NT2/D1 (cell line): ENCODE measurements at regions not wholly inside any gene's neighbourhood (a gene's known extent, or its start where the extent isn't known, plus 50 kb on each side); places are given as distances from the start of the nearest gene placed in this dataset.

Source experiments
- SUZ12 ChIP-seq: IDR thresholded peaks from 2 replicates; pipeline ENCODE4 v1.6.1; 2011; ENCODE audit not compliant: insufficient read length, insufficient read depth; ENCODE audit errors: extremely low read depth
- YY1 ChIP-seq: IDR thresholded peaks from 2 replicates; pipeline ENCODE4 v1.6.1; 2011; ENCODE audit not compliant: insufficient read length, insufficient read depth
- ZNF274 ChIP-seq: IDR thresholded peaks from 2 replicates; pipeline ENCODE4 v1.6.1; 2011; ENCODE audit warnings: mild to moderate bottlenecking, low read depth, low read length

DNA sequence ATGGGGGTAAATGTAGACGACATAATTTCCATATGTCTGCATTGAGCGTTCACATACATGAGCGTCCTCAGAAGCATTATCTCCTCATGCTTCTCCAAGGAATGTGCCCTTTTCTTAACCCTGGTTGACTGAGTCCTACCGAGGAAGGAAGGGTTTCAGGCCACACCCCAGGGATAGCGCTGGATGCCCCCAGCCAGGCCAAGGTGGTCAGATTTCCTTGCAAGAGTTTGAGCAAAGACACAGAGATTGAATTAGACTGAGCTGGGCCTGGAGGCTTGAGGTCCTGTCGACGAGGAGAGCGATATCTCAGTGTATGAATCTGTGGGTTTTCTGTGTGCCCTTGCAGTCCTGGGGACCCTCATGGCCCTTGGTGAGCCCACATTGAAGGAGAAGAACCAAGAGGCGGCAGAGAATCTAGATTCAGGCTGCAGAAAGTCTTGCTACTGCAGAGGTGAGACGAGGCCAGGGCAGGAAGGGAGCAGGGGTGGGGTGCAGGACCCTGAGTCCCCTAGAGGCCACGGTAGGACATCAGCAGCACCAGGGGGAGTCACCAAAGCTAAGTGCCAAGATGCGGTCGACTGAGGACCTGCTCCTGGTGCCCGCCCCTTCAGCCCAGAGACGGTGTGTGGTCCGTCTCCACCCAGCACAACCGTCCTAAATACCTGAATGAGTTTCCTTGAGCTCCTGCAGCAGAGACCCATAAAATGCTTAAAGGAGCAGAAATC is 94.7 kb upstream of the DIO3 start:
- no peak for TF ChIP-seq ZNF274
- no peak for TF ChIP-seq YY1
- no peak for TF ChIP-seq SUZ12
